HG03575 (cell line): ENCODE measurements at regions not wholly inside any gene's neighbourhood (a gene's known extent, or its start where the extent isn't known, plus 50 kb on each side); places are given as distances from the start of the nearest gene placed in this dataset.

ENCODE experiments used
- ATAC-seq: cut with Tn5 transposase; IDR thresholded peaks from one replicate; pipeline ENCODE4 v1.9.1; 2021; ENCODE audit not compliant: unreplicated experiment, insufficient number of reproducible peaks, low FRiP score; ENCODE audit errors: extremely low read depth

- no peak for ATAC-seq
Measured at GRCh38 chr2:226600802-226601201, 198.8 kb downstream of the IRS1 start.

- no peak for ATAC-seq
Measured at GRCh38 chr2:226600184-226600583, 199.4 kb downstream of the IRS1 start.

- no peak for ATAC-seq
Measured at GRCh38 chr2:226589043-226589442, 210.6 kb downstream of the IRS1 start.

- ATAC-seq, result no peak
Measured at GRCh38 chr2:226585130-226585561, 214.5 kb downstream of the IRS1 start.

- no peak for ATAC-seq
Measured at GRCh38 chr2:226584518-226585055, 215.0 kb downstream of the IRS1 start.

- ATAC-seq, result no peak
Measured at GRCh38 chr2:226583715-226584114, 215.9 kb downstream of the IRS1 start.

- ATAC-seq, result no peak
Measured at GRCh38 chr2:226581661-226582060, 218.0 kb downstream of the IRS1 start.

GRCh38 chr2:226581004-226581403 lies 218.6 kb downstream of the IRS1 start:
- no peak for ATAC-seq

- no peak for ATAC-seq
Measured at GRCh38 chr2:226580403-226580802, 219.2 kb downstream of the IRS1 start.

- no peak for ATAC-seq
Measured at GRCh38 chr2:226579519-226579918, 220.1 kb downstream of the IRS1 start.

GRCh38 chr2:226578879-226579278 lies 220.7 kb downstream of the IRS1 start:
- no peak for ATAC-seq

- ATAC-seq, result no peak
Measured at GRCh38 chr2:226578373-226578772, 221.2 kb downstream of the IRS1 start.

GRCh38 chr2:226575928-226576327 lies 223.7 kb downstream of the IRS1 start:
- ATAC-seq, result no peak

- no peak for ATAC-seq
Measured at GRCh38 chr2:226573158-226573557, 226.5 kb downstream of the IRS1 start.

- ATAC-seq, result no peak
Measured at GRCh38 chr2:226564667-226565066, 235.0 kb downstream of the IRS1 start.

GRCh38 chr2:226561962-226562361 lies 237.7 kb downstream of the IRS1 start:
- no peak for ATAC-seq

- no peak for ATAC-seq
Measured at GRCh38 chr2:226560325-226560724, 239.3 kb downstream of the IRS1 start.

GRCh38 chr2:226559536-226559935 lies 240.1 kb downstream of the IRS1 start:
- no peak for ATAC-seq

- no peak for ATAC-seq
Measured at GRCh38 chr2:226558418-226558817, 241.2 kb downstream of the IRS1 start.

- no peak for ATAC-seq
Measured at GRCh38 chr2:226556050-226556449, 243.6 kb downstream of the IRS1 start.

GRCh38 chr2:226554701-226555100 lies 244.9 kb downstream of the IRS1 start:
- no peak for ATAC-seq
